Smooth muscle cell (in vitro differentiated cells): ENCODE measurements at regions not wholly inside any gene's neighbourhood (a gene's known extent, or its start where the extent isn't known, plus 50 kb on each side); places are given as distances from the start of the nearest gene placed in this dataset.

ENCODE experiments used
- DNase-seq: peaks from one replicate; lab custom pipeline; 2025; ENCODE audit not compliant: unreplicated experiment; lab: John Stamatoyannopoulos, UW
- H2AFZ ChIP-seq: fragments of 200-600 bp; sonication (generic); 2 replicates; pipeline ENCODE4 v1.6.0; 2016; ENCODE audit warnings: antibody characterized with exemption, low read depth, mild to moderate bottlenecking
- H3F3A ChIP-seq: fragments of 200-600 bp; sonication (generic); 2 replicates; pipeline ENCODE4 v1.6.0; 2017; ENCODE audit warnings: antibody characterized with exemption, low read depth
- H3K27ac ChIP-seq: fragments of 200-600 bp; sonication (generic); 2 replicates; pipeline ENCODE4 v1.5.1; 2016; ENCODE audit warnings: low read depth, mild to moderate bottlenecking
- H3K27me3 ChIP-seq: fragments of 200-600 bp; sonication (generic); 2 replicates; pipeline ENCODE4 v1.6.1; 2016; ENCODE audit warnings: low read depth, mild to moderate bottlenecking
- H3K36me3 ChIP-seq: fragments of 200-600 bp; sonication (generic); 2 replicates; pipeline ENCODE4 v1.5.1; 2016; ENCODE audit warnings: low read depth
- H3K4me1 ChIP-seq: fragments of 200-600 bp; sonication (generic); 2 replicates; pipeline ENCODE4 v1.5.1; 2016; ENCODE audit warnings: low read depth
- H3K4me2 ChIP-seq: fragments of 200-600 bp; sonication (generic); 2 replicates; pipeline ENCODE4 v1.6.0; 2016; ENCODE audit warnings: mild to moderate bottlenecking
- H3K4me3 ChIP-seq: fragments of 200-600 bp; sonication (generic); 2 replicates; pipeline ENCODE4 v1.5.1; 2016; ENCODE audit warnings: mild to moderate bottlenecking
- H3K79me2 ChIP-seq: fragments of 200-600 bp; sonication (generic); 2 replicates; pipeline ENCODE4 v1.6.0; 2016; ENCODE audit warnings: low read depth, mild to moderate bottlenecking
- H3K9ac ChIP-seq: fragments of 200-600 bp; sonication (generic); 2 replicates; pipeline ENCODE4 v1.6.0; 2016; ENCODE audit warnings: low read depth
- H3K9me3 ChIP-seq: fragments of 200-600 bp; sonication (generic); replicated peaks from 2 replicates; pipeline ENCODE4 v1.5.1; 2016; ENCODE audit warnings: low read depth
- H4K20me1 ChIP-seq: fragments of 200-600 bp; sonication (generic); 2 replicates; pipeline ENCODE4 v1.6.0; 2016; ENCODE audit warnings: low read depth
- WGBS: methylation state at CpG from one replicate; pipeline ENCODE4 v1.1.7; 2016; ENCODE audit warnings: low lambda C conversion rate; 5-methylcytosine and 5-hydroxymethylcytosine counted together
- TF ChIP-seq, protein P1 (sequence below): fragments of 200-600 bp; sonication (generic); IDR thresholded peaks from 2 replicates; pipeline ENCODE4 v1.5.1; 2017; ENCODE audit warnings: borderline replicate concordance, mild to moderate bottlenecking, antibody characterized with exemption; ENCODE audit not compliant: insufficient read depth, poor library complexity, severe bottlenecking

DNA sequence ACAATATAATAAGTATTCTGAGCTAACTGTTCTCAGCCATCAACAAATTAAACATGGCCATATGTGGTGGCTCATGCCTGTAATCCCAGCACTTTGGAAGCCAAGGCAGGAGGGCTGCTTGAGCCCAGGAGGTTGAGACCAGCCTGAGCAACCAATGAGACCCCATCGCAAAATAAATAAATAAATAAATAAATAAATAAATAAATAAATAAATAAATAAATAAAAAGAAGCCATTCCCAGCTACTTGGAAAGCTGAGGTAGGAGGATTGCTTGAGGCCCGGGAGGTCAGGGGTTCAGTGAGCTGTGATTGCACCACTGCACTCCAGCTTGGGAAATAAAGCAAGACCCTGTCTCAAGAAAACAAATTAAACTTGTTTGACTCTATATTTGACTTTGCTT, 1256.4 kb downstream of the EFNA5 start:
- Histone ChIP-seq H3K4me3 (no peak overlapping the region), H3K27ac (no peak overlapping the region), H4K20me1 (no peaks in the 10 kb centered on the region), H3K79me2 (no peaks in the 10 kb centered on the region), H3K4me2 (no peak overlapping the region), H3K9me3 (no peaks in the 10 kb centered on the region), H3F3A (peaks cover 7% of the 10 kb centered on the region), H3K27me3 (no peaks in the 10 kb centered on the region), H3K36me3 (no peaks in the 10 kb centered on the region), H2AFZ (no peak overlapping the region), H3K4me1 (no peaks in the 10 kb centered on the region), H3K9ac (no peak overlapping the region)
- TF ChIP-seq, protein P1, sequence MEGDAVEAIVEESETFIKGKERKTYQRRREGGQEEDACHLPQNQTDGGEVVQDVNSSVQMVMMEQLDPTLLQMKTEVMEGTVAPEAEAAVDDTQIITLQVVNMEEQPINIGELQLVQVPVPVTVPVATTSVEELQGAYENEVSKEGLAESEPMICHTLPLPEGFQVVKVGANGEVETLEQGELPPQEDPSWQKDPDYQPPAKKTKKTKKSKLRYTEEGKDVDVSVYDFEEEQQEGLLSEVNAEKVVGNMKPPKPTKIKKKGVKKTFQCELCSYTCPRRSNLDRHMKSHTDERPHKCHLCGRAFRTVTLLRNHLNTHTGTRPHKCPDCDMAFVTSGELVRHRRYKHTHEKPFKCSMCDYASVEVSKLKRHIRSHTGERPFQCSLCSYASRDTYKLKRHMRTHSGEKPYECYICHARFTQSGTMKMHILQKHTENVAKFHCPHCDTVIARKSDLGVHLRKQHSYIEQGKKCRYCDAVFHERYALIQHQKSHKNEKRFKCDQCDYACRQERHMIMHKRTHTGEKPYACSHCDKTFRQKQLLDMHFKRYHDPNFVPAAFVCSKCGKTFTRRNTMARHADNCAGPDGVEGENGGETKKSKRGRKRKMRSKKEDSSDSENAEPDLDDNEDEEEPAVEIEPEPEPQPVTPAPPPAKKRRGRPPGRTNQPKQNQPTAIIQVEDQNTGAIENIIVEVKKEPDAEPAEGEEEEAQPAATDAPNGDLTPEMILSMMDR, result no peak
- no peak for DNase-seq
- 91% methylated on average over 2 of the region's 2 CpGs for WGBS

- no peak for DNase-seq
- Histone ChIP-seq H3F3A (peaks cover 7% of the 10 kb centered on the region), H3K27ac (no peak overlapping the region), H3K9me3 (no peaks in the 10 kb centered on the region), H4K20me1 (no peaks in the 10 kb centered on the region), H3K4me3 (no peak overlapping the region), H3K9ac (no peak overlapping the region), H3K27me3 (no peaks in the 10 kb centered on the region), H3K4me2 (no peak overlapping the region), H2AFZ (no peak overlapping the region), H3K36me3 (no peaks in the 10 kb centered on the region), H3K79me2 (no peaks in the 10 kb centered on the region), H3K4me1 (no peaks in the 10 kb centered on the region)
- TF ChIP-seq, protein P1, result no peak
Measured at GRCh38 chr5:106412606-106413005, 1258.1 kb downstream of the EFNA5 start.

DNA sequence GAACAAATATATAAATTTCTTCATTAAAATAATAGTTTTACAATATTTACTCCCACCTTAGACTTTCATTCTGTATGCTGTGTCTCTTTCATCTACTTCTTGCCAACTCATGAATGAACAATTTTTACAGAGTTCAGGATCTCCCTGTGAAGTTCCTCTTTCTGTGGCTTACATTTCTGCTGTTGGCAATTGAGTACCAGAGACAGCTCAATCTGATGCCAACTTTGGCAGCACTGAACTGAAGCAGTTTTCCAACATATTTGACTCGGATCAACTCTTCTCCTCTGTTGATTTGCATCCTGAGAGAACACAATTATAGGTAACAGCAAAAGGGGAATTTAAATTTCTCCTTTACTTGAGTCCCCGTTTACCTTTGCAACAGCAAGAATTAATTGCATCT, 1262.2 kb downstream of the EFNA5 start:
- H3F3A ChIP-seq, result no peaks in the 10 kb centered on the region
- H3K27ac ChIP-seq, result no peak overlapping the region
- no peaks in the 10 kb centered on the region for H3K9me3 ChIP-seq
- no peaks in the 10 kb centered on the region for H3K4me1 ChIP-seq
- no peak overlapping the region for H2AFZ ChIP-seq
- H3K36me3 ChIP-seq, result no peaks in the 10 kb centered on the region
- H3K79me2 ChIP-seq, result no peaks in the 10 kb centered on the region
- no peak overlapping the region for H3K9ac ChIP-seq
- 91% methylated on average over 2 of the region's 2 CpGs for WGBS
- H3K4me2 ChIP-seq, result no peak overlapping the region
- H3K4me3 ChIP-seq, result no peak overlapping the region
- H3K27me3 ChIP-seq, result no peaks in the 10 kb centered on the region
- DNase-seq, result no peak
- H4K20me1 ChIP-seq, result no peaks in the 10 kb centered on the region
- TF ChIP-seq, protein P1, result no peak

- Histone ChIP-seq H3K36me3 (no peaks in the 10 kb centered on the region), H3K27me3 (no peaks in the 10 kb centered on the region), H2AFZ (no peak overlapping the region), H3F3A (no peaks in the 10 kb centered on the region), H3K79me2 (no peaks in the 10 kb centered on the region), H3K4me2 (no peak overlapping the region), H3K27ac (no peak overlapping the region), H4K20me1 (no peaks in the 10 kb centered on the region), H3K4me3 (no peak overlapping the region), H3K9me3 (no peaks in the 10 kb centered on the region), H3K4me1 (no peaks in the 10 kb centered on the region), H3K9ac (no peak overlapping the region)
- TF ChIP-seq, protein P1, result no peak
- 77% methylated on average over 1 of the region's 1 CpG for WGBS
- no peak for DNase-seq
Measured at GRCh38 chr5:106408141-106408540, 1262.6 kb downstream of the EFNA5 start.
